Mesothelial cell of epicardium (in vitro differentiated cells): ENCODE measurements at regions not wholly inside any gene's neighbourhood (a gene's known extent, or its start where the extent isn't known, plus 50 kb on each side); places are given as distances from the start of the nearest gene placed in this dataset.

Experiments used
- DNase-seq, 2 experiments: peaks; one replicate each; pipeline ENCODE4 v3.0.0; 2021; ENCODE audit warnings: low spot score in 2 of 2; ENCODE audit not compliant: unreplicated experiment in 2 of 2
- H3K27ac Mint-ChIP-seq: 2 replicates; pipeline ENCODE4 v1.8.0; 2021; ENCODE audit warnings: mixed read lengths
- H3K27me3 Mint-ChIP-seq: 2 replicates; pipeline ENCODE4 v1.8.0; 2021; ENCODE audit warnings: low read depth, mixed read lengths
- H3K36me3 Mint-ChIP-seq: 2 replicates; pipeline ENCODE4 v1.8.0; 2021; ENCODE audit warnings: mixed read lengths
- H3K4me1 Mint-ChIP-seq: 2 replicates; pipeline ENCODE4 v1.8.0; 2021; ENCODE audit warnings: mixed read lengths
- H3K4me3 Mint-ChIP-seq: 2 replicates; pipeline ENCODE4 v1.8.0; 2021; ENCODE audit warnings: mild to moderate bottlenecking, moderate library complexity, mixed read lengths
- H3K9me3 Mint-ChIP-seq: 2 replicates; pipeline ENCODE4 v1.8.0; 2021; ENCODE audit warnings: mixed read lengths
- CTCF ChIP-seq: fragments of 200-600 bp; sonication (generic); IDR thresholded peaks from one replicate; pipeline ENCODE4 v1.5.0; 2021; ENCODE audit warnings: antibody characterized with exemption; ENCODE audit not compliant: unreplicated experiment

- Mint-ChIP-seq H3K27ac (no peak overlapping the region), H3K36me3 (no peaks in the 10 kb centered on the region), H3K9me3 (no peaks in the 10 kb centered on the region), H3K4me3 (no peak overlapping the region), H3K4me1 (peaks cover 8% of the 10 kb centered on the region), H3K27me3 (peaks cover 38% of the 10 kb centered on the region)
- DNase-seq: no peak
- TF ChIP-seq CTCF: no peak
Observed at GRCh38 chr10:7085913-7086589, 324.8 kb downstream of the SFMBT2 start.

GRCh38 chr10:7085147-7085912 is 325.5 kb downstream of the SFMBT2 start:
- DNase-seq: no peak
- no peak for TF ChIP-seq CTCF
- no peak overlapping the region for H3K4me3 Mint-ChIP-seq
- H3K27ac Mint-ChIP-seq: no peak overlapping the region
- no peaks in the 10 kb centered on the region for H3K36me3 Mint-ChIP-seq
- no peaks in the 10 kb centered on the region for H3K9me3 Mint-ChIP-seq
- H3K27me3 Mint-ChIP-seq: peaks cover 45% of the 10 kb centered on the region
- peaks cover 7% of the 10 kb centered on the region for H3K4me1 Mint-ChIP-seq

GRCh38 chr10:7084280-7085005 is 326.4 kb downstream of the SFMBT2 start:
- DNase-seq: no peak
- H3K27me3 Mint-ChIP-seq: peaks cover 54% of the 10 kb centered on the region
- no peaks in the 10 kb centered on the region for H3K9me3 Mint-ChIP-seq
- peaks cover 4% of the 10 kb centered on the region for H3K4me1 Mint-ChIP-seq
- H3K4me3 Mint-ChIP-seq: no peak overlapping the region
- TF ChIP-seq CTCF: no peak
- no peaks in the 10 kb centered on the region for H3K36me3 Mint-ChIP-seq
- no peak overlapping the region for H3K27ac Mint-ChIP-seq

- peaks cover 63% of the 10 kb centered on the region for H3K27me3 Mint-ChIP-seq
- H3K27ac Mint-ChIP-seq: no peak overlapping the region
- no peak for TF ChIP-seq CTCF
- no peaks in the 10 kb centered on the region for H3K36me3 Mint-ChIP-seq
- no peaks in the 10 kb centered on the region for H3K9me3 Mint-ChIP-seq
- no peak overlapping the region for H3K4me3 Mint-ChIP-seq
- peaks cover 4% of the 10 kb centered on the region for H3K4me1 Mint-ChIP-seq
- no peak for DNase-seq
Observed at GRCh38 chr10:7082967-7083366, 327.9 kb downstream of the SFMBT2 start.

- Mint-ChIP-seq H3K9me3 (no peaks in the 10 kb centered on the region), H3K4me1 (no peaks in the 10 kb centered on the region), H3K27me3 (peaks cover 90% of the 10 kb centered on the region), H3K36me3 (no peaks in the 10 kb centered on the region), H3K27ac (no peak overlapping the region), H3K4me3 (no peak overlapping the region)
- TF ChIP-seq CTCF: no peak
- DNase-seq: no peak
Observed at GRCh38 chr10:7077880-7078279, 333.0 kb downstream of the SFMBT2 start.
